HG03520 (cell line): ENCODE measurements at regions not wholly inside any gene's neighbourhood (a gene's known extent, or its start where the extent isn't known, plus 50 kb on each side); places are given as distances from the start of the nearest gene placed in this dataset.
"Not testable (repeated sequence)": the region's sequence is repeated elsewhere in the genome, so short reads cannot be mapped to it uniquely, and the experiment has no call there.

Experiments
- ATAC-seq: cut with Tn5 transposase; IDR thresholded peaks from one replicate; pipeline ENCODE4 v1.9.1; 2021; ENCODE audit warnings: mild to moderate bottlenecking, moderate library complexity; ENCODE audit not compliant: unreplicated experiment

DNA sequence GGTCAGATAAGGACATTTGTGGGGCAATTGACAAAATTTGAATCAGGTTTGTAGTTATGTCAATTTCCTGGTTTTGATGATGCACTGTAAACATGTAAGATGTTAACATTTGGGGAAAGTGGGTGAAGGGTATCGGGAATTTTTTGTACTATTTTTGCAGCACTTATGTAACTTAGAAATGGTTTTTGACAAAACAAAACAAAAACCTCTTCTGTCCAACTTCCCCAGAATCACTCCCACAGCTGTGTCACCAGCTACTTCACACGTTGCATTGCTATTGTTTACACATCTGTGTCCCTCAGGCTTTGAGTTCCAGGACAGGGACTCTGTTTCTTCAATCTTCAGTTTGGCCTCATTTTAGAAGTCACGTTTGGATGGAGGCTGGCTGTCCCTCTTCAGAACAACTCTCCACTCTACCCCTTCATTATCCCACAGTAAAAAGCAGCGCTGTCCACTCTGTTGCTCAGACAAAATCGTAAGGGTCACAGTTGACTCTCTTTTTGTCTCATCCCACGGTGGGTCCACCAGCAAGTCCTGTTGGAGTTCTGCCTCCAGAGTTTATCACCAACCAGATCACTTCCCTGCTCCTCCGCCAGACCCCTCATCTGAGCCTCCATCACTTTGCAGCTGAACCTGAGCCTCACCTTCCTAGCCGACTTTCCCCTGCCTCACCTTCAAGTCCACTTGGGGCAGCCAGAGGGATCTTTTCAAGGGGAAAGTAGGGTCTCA lies 63.2 kb downstream of the NENF start:
- ATAC-seq: no peak

DNA sequence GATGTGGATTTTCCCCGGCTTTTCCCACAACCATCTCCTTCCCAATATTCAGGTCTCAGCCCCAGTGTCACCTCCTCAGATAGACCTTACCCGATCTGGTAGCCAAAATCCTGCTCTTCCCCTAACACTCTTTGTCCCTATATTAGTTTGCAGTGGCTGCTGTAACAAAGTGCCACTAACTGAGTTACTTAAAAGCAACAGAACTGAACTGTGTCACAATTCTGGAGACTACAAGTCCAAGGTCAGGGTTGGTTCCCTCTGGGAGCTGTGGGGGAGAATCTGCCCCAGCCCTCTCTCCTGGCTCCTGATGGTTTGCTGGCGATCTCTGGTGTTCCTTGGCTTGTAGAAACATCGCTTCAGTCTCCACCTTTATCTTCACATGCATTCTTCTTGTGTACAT lies 64.0 kb downstream of the NENF start:
- ATAC-seq: no peak

DNA sequence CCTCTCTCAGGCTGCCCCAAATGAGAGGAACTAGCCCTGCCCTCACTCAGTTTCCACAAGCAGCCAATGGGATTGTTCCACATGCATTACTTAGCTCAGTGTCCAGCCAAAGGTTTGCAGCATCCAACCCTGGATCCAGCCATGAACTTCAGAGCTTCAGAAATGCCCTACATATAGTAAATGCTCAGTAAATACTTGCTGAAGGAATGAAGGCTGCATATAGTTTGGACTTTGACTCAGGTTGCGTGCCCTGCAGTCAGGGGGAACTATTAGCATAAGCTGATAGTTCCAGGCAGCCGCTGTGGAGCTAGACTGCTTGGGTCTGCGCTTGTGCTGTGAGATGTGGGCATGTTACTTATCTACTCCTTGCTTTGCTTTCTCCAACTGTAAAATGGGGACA lies 64.8 kb downstream of the NENF start:
- ATAC-seq: no peak

DNA sequence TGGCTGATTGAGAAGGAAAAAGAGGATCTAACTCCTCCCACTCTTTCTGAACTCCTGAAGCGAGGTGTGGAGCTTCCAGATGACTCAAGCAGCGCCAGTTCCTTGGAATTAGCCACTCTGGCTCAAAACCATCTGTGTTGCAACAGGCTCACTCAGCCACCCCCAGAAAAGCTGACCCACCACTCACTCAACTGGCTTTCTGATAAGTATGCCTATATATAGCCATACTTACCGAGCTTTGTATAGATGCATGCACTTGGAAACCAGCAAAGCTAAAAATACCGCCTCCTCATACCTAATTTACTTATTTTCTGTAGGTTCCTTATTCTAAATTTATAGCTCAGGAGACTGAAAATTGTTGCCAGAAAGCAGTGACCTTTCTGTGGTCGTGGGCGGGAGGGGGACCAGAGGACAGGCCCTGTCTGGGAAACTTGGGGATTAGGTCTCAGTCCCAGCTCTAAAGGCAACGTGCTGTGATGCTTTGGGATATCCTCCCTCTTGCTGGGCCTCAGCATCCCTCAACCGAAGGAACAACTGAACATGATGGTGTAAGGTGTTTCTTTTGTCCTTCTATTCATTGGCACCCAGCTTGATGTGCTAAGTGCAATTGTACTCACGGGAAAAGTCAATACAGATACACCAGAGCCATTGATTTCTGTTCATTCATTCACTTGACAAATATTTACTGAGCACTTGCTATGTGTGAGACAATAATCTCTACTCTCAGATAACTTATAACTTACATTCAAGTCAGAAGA lies 65.7 kb downstream of the NENF start:
- ATAC-seq: no peak

DNA sequence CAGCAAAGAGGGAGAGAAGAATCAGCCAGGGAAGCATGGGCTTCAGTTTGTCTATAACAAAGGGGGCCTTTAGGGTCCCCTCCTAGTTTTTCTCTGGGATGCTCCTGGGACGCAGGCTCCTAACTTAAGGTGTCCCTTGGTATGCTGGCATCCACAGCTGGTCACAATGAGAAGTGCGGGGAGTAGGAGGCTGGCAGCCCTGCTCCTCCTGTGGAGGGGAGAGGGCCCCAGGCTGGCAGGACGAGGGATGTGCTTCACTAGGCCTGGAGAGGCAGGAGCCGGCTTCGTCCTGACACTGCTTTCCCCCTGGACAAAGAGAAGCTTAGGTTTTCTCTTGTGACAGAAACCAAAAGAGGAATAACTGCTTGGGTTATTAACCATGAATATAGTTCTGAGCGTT lies 67.6 kb downstream of the NENF start:
- ATAC-seq: no peak

DNA sequence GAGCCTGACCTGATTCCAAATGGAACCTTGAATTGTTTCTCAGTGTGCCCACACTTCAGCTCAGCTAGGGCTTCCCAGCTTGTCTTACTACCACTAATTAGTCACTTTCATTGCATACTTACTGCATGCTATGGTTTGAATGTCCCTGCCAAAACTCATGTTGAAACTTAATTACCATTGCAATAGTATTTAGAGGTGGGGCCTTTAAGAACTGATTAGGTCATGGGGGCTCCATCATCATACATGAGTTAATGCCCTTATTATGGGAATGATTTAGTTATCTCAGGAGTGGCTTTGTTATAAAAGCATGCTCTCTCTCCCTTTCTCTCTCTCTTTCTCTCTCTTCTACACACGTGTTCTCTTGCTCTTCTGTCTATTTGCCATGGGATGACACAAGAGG lies 68.3 kb downstream of the NENF start:
- no peak for ATAC-seq

DNA sequence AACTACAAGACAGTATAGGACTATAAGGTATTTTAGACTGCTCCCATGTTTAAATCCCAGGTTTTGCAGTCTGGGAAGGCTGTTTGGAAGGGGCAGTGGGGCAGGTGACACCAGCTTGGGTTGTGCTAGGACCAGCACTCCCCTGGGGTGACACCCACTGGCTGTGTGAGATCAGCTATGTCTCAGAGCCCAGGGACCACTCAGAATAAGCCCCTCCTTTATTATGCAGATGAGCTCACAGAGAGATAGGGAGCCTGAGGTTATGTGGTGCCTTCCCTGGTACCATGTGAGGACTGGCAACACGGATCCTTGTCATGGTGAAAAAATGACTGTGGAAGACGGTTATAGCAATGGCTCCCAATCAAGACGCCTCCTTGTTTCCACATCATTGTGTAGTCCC lies 71.0 kb downstream of the NENF start:
- ATAC-seq: no peak

DNA sequence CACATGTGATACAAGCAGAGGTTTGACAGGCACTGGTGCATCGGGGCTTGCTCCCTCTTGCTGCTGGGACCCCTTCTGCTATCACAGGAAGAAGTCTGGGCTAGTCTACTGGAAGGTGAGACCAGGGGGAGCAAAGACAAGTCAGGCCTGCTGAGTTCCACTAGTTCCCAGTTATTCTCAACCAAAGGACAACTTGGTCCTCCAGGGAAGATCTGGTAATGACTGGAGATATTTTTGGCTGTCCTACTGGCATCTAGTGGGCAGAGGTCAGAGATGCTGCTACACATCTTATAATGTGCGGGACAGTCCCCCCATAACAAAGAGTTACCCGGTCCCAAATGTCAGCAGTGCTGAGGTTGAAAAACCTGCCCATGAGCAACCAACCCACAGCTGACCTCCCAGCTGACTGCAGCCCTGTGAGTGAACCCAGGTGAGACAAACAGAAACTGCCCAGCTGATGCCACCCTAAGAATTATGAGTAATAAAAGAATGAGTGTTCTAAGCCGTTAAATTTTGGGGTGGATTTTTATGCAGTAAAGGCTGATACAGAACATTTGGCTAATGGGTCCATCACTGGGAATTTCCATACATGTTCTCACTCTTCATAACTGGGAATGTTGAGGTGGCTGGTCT lies 71.6 kb downstream of the NENF start:
- no peak for ATAC-seq

DNA sequence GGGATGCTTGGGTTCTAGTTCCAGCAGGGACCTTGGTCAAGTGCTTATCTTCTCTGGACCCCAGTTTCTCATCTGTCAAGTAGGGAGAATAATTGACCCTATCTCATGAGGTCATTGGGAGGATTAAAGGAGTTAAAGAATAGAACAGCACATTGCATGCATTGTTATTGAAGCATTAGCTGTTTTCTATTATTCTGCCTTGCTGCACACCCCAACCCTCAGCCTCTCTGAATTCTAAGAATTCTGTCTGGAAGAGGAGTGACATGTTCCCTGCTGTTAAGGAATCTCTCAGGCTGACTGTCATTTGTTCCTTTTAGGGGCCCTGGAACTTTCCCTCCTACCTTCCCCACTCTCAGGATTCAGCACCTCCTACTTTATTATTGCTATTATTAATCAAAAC lies 73.9 kb downstream of the NENF start:
- no peak for ATAC-seq

DNA sequence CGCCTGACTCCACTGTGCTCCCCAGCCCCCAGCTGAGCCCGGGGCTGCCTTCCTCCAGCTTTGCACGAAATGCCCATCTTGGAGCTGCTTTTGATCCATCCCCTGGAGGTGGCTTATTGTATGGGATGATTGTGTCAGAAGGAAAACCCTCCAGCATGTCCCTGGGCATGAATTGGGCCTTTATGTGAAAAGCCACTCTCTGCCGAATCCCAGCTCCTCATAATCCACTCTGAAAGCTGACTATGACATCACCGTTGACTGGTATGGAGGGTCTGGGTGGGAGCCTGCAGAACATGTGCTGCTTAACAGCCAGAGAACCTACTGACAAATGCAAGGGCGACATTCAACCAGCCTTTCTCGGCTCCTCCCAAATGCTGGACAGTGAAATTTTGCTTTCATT lies 74.6 kb downstream of the NENF start:
- no peak for ATAC-seq

DNA sequence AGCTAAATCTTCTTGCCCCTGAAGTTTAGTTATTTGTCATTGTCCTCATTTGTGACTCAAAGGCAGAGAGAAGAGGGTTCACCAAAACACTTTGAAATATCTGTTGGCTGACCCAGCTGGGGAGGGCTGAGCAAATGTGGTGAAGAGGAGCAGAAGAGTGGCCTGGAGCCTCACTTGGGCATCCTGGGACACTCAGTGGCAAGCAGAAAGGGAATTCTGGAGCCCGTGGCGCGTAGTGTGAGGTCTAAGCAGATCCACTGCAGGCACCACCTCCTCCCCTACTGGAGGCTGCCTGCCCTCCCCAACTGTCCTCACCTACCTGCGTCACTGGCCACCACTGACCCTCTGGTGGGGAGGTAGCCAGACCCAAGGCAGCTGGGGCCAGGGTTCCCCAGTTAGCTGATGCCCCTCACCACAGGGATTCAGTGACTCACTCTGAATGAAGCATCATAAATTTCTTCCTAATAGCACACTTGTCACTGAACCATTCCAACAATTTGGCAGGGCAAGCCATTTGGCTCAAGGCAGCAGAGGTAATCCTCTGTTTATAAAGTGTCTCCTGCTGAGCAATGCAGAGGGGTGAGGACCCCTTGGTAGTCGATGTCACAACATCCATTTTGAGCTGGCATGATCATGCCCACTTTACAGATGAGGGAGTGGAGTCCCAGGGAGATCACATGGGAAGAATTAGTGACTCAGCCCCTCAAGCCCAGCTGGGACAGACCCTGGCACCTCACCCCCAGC lies 80.3 kb downstream of the NENF start:
- no peak for ATAC-seq

DNA sequence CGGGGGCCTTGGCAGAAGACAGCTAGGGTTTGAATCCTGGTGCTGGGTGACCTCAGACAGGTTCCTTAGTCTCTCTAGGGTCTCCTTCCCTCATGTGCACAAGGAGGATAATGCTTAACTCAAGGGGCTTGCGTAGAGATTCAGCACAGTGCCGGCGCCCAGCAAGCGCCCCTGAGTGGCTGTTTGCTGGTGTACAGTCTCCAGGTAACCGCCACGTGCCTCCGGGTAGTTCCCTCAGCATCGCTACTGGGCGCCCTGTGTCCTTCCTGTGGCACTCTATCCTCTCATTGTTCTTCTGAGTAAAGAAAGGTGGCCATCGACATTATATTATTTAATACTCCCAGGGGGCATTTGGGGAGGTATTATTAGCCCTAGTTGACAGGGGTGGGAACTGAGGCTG lies 80.9 kb downstream of the NENF start:
- no peak for ATAC-seq

DNA sequence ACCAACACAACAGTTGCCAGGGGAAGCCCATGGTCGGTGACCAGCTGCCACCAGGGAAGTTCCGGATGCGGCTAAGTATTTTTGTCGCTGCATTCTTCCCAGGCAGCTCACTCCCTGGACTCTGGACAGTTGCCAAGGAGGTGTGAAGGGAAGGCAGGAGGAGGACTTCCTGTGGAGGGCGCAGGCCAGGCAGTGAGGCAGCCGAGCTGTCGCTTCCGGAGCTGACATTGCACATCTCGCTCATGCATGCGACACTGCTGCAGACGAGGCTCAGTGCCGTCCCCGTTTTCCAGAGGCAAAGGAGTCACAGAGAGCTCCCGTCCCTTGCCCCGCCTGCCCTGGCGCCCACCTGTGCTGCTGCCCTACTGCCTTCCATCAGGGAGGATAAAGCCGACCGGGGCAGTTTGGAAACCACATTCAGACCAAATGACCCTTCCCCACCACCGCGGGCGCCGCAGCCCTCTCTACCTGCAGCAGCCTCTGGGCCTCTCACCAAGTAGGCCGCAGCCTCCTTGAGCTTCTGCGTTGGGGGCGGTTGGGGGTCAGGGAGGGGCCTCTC lies 81.4 kb downstream of the NENF start:
- ATAC-seq: no peak

DNA sequence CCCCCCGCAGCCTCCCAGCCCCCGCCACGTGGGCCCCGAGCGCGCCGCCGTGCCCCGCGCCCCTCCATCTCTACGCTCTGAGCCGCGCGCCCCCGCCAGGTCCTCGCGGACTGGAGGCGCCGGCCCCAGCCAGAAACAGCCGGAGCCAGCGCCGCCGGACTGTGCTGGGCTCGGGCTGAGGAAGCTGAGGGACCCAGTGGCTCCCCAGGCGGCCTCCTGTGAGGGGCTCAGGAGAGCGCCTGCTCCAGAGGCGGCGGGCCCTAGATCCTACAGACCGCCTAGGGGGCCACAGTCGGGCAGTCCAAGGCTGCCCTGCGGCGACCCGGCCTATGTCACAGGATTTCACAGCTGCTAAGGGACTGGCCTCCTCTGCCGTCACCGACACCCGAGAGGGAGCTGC lies 82.1 kb downstream of the NENF start:
- ATAC-seq: no peak

DNA sequence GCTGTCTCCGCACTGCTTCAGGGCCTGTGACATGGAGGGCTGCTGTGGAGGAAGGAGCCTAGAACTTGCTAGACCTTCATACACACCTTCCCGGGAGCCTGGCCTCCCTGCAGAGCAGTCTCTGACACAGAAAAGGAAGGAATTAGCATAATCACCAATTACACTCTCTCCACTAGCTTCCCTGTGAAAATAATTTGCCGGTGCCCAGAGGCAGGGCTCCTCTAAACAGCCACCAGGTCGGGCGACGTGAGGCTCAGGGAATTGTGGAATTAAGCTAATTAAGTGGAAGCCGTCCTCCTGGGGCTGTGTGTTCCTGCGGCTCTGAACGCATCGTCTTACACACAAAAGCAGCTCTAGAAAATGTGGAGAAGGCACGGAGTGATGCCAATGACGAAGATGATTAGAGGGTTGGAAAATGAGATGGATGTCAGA lies 82.6 kb downstream of the NENF start:
- no peak for ATAC-seq

DNA sequence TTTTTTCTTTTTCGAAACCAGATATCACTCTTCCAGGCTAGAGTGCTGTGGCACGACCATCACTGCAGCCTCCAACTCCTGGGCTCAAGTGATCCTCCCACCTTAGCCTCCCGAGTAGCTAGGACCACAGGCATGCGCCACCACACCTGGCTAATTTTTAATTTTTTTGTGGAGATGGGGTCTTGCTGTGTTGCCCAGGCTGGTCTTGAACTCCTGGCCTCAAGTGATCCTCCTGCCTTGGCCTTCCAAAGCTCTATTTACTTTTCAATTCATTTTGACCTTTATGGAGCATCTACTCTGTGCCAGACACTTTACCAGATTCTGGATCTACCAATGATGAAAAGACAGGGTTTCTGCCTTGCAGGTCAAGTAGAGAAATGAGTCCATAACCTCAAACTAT lies 83.3 kb downstream of the NENF start:
- ATAC-seq: not testable (repeated sequence)

DNA sequence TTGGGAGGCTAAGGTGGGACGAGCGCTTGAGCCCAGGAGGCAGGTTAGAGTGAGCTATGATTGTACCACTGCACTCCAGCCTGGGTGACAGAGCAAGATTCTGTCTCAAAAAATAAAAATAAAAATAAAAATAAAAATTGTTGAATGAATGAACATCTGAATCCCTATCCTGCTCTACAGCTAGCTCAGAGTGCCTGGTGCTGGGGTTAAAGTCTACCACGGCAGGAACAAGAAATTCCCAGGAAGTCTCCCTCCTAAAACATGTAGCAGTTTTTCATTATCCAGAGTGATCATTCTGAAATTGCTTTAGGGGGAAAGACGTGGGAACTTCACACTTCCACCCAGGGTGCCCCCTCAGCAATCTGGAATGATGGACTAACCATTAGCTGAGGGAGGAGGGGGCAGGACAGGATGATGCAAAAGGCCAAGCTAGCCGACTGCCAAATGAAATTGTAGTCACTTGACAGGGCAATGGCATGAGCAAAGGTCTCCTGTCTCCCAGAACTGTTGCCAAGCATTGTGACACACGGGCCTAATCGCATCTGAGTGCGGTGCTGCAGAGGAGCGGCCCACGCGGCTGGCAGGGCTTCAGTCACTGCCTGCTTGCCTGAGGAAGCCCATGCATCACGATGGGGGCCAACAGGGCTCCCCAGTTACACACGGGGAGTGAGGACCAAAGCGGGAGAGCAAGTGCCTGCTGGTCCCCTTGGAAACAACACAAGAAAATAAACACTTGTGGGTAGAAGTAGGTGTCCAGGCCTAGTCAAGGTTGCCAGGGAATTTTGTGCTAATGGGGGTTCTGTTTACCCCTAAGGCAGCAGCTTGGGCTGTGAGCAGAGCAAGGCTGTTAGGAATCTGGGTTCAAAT lies 85.7 kb downstream of the NENF start:
- no peak for ATAC-seq

DNA sequence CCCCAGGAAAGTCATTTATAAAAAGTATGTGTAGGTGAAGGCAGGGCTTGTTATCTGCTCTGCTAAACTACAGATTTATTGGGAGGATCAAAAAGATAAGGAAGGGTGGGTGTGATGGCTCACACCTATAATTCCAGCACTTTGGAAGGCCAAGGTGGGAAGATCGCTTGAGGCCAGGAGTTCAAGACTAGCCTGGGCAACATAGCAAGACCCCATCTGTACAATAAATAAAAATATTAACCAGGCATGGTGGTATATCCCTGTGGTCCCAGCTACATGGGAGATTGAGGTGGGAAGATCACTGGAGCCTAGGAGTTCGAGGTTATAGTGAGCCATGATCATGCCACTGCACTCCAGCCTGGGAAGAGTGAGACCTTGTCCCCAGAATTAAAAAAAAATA lies 86.4 kb downstream of the NENF start:
- no peak for ATAC-seq

DNA sequence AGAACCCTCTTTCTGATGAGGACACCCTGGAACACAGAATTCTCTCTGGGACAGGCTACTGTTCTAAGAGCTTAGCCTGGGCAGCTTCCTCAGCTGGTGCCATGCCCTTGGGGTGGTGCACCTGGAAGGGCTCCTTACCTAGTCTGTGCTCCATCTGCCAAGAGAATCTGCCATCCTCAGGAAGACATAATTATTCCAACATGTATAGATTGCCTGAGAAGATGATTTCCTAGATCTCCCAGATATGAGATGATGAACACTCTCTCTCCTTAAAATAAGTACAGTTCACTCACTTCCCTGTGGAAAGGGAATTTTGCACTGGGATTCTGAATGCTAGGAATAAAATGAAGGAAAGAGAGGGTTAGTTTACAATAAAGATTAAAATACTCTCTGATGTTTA lies 87.6 kb downstream of the NENF start:
- no peak for ATAC-seq

DNA sequence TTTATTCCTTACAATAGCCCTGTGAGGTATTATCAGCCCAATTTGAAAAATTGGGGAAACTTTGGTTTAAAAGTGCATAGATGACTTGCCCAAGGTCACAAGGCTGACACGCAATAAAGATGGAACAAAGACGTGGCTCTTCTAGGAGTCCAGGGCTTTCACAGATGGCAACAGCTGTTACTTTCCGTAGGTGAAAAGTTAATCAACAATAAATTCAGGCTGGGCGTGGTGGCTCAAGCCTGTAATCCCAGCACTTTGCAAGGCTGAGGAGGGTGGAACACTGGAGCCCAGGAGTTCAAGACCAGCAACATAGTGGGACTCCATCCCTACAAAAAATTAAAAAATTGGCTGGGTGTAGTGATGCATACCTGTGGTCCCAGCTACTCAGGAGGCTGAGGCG lies 87.8 kb upstream of the ATF3 start:
- no peak for ATAC-seq
